CD4-positive, CD25-positive, alpha-beta regulatory T cell (primary cell): ENCODE measurements at regions not wholly inside any gene's neighbourhood (a gene's known extent, or its start where the extent isn't known, plus 50 kb on each side); places are given as distances from the start of the nearest gene placed in this dataset.
A peak's percentile ranks its signal among the peaks of the same experiment; 100 is the strongest.
"Not testable (repeated sequence)": the region's sequence is repeated elsewhere in the genome, so short reads cannot be mapped to it uniquely, and the experiment has no call there.

Experiments
- ATAC-seq, 2 donors: fragments of 150-1000 bp; cut with Tn5 transposase; one replicate each; pipeline ENCODE4 v1.10.0; 2021; ENCODE audit warnings: low read depth in 2 of 2, moderate number of reproducible peaks in 2 of 2, moderate library complexity in 1 of 2
- DNase-seq, 3 donors: peaks; one replicate each; pipeline versions ENCODE4 v3.0.0 to v3.0.0-alpha.2; 2012 to 2022; ENCODE audit warnings: mixed read lengths in 1 of 3
- H3K27ac ChIP-seq: one replicate; pipeline ENCODE4 v1.7.0; 2013; ENCODE audit warnings: mild to moderate bottlenecking, low read length; ENCODE audit not compliant: insufficient read depth, poor library complexity, severe bottlenecking
- H3K27me3 ChIP-seq: one replicate; pipeline ENCODE4 v1.7.0; 2013; ENCODE audit warnings: low read length; ENCODE audit not compliant: control insufficient read depth, insufficient read depth
- H3K36me3 ChIP-seq: one replicate; pipeline ENCODE4 v1.7.0; 2013; ENCODE audit warnings: mild to moderate bottlenecking, low read length, moderate library complexity; ENCODE audit not compliant: control insufficient read depth, insufficient read depth
- H3K4me1 ChIP-seq: 2 replicates; pipeline ENCODE4 v1.7.0; 2013; ENCODE audit warnings: mild to moderate bottlenecking, low read length; ENCODE audit not compliant: insufficient read depth, control insufficient read depth, poor library complexity, severe bottlenecking
- H3K4me3 ChIP-seq: one replicate; pipeline ENCODE4 v1.7.0; 2013; ENCODE audit warnings: low read depth, mild to moderate bottlenecking, low read length, moderate library complexity
- H3K9me3 ChIP-seq, 2 experiments: 1 replicate in 1 of 2; 2 replicates in 1 of 2; pipeline ENCODE4 v1.7.0; 2013; ENCODE audit warnings: low read length in 2 of 2, mild to moderate bottlenecking in 1 of 2, moderate library complexity in 1 of 2; ENCODE audit not compliant: control insufficient read depth in 2 of 2
- H3K27ac Mint-ChIP-seq, 3 donors: one replicate each; pipeline ENCODE4 v1.8.0; 2020 to 2022; ENCODE audit warnings: mild to moderate bottlenecking in 3 of 3, mixed read lengths in 3 of 3, moderate library complexity in 2 of 3
- H3K27me3 Mint-ChIP-seq: one replicate; pipeline ENCODE4 v1.8.0; 2022; ENCODE audit warnings: mild to moderate bottlenecking, mixed read lengths
- H3K36me3 Mint-ChIP-seq: one replicate; pipeline ENCODE4 v1.8.0; 2020; ENCODE audit warnings: mixed read lengths
- H3K4me1 Mint-ChIP-seq, 4 donors: one replicate each; pipeline ENCODE4 v1.8.0; 2020 to 2022; ENCODE audit warnings: mixed read lengths in 4 of 4, mild to moderate bottlenecking in 1 of 4
- H3K4me3 Mint-ChIP-seq, 4 donors: one replicate each; pipeline ENCODE4 v1.8.0; 2020 to 2022; ENCODE audit warnings: mild to moderate bottlenecking in 4 of 4, mixed read lengths in 4 of 4, moderate library complexity in 3 of 4
- H3K9me3 Mint-ChIP-seq, 7 donors: one replicate each; pipeline ENCODE4 v1.8.0; 2020 to 2022; ENCODE audit warnings: mixed read lengths in 7 of 7, mild to moderate bottlenecking in 3 of 7, moderate library complexity in 2 of 7

DNA sequence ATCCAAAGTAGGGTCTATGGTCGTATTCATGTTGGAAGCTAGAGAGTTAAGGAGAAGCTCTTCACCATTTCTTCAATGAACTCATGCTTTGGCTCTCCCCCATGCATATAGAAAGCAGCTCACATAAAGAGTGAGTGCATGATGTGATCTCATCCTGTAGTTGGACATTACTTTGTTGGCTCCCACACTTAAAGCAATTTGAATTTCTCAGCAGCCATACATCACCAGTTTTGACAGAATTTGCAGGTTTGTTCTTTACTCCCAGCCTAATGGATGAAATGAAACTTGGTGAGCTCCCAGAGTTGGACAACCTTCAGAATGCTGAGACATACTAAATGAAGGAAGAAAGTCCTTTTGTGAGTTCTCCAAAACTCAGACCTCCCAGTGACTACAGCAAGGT, 613.5 kb downstream of the IQCM start:
- DNase-seq (no peak), ATAC-seq (no peak)
- Mint-ChIP-seq H3K4me3 (no peak overlapping the region), H3K27ac (no peak overlapping the region), H3K4me1 (no peaks in the 10 kb centered on the region), H3K36me3 (no peaks in the 10 kb centered on the region), H3K27me3 (no peaks in the 10 kb centered on the region), H3K9me3 (peaks cover 0 to 3% (median 0%) of the 10 kb centered on the region in 7 donors)
- no peaks in the 10 kb centered on the region for H3K27me3 ChIP-seq
- no peaks in the 10 kb centered on the region for H3K4me1 ChIP-seq
- H3K36me3 ChIP-seq = no peaks in the 10 kb centered on the region
- no peak overlapping the region for H3K27ac ChIP-seq
- H3K9me3 ChIP-seq = no peaks in the 10 kb centered on the region
- no peak overlapping the region for H3K4me3 ChIP-seq

DNA sequence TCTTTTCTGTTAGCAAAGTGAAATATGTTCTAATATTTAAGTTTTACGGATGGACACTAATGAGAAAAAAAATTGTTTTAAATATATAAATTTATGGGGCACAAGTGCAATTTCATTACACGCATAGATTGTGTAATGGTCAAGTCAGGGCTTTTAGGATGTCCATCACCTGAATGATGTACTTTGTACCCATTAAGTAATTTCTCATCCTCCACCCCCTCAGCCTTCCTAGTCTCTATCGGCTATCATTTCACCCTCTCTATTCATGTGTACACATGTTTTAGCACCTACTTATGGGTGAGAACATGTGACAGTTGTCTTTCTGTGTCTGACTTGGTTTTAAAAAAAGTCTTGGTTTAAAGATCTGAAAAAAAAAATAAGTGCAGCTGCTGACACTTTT, 616.0 kb downstream of the IQCM start:
- H3K27ac Mint-ChIP-seq = no peak overlapping the region
- no peak overlapping the region for H3K4me3 ChIP-seq
- H3K4me1 ChIP-seq = no peaks in the 10 kb centered on the region
- peaks cover 0 to 3% (median 0%) of the 10 kb centered on the region in 7 donors for H3K9me3 Mint-ChIP-seq
- no peak overlapping the region for H3K4me3 Mint-ChIP-seq
- no peaks in the 10 kb centered on the region for H3K27me3 ChIP-seq
- no peaks in the 10 kb centered on the region for H3K9me3 ChIP-seq
- no peaks in the 10 kb centered on the region for H3K36me3 ChIP-seq
- no peaks in the 10 kb centered on the region for H3K4me1 Mint-ChIP-seq
- no peak for ATAC-seq
- no peak overlapping the region for H3K27ac ChIP-seq
- no peaks in the 10 kb centered on the region for H3K36me3 Mint-ChIP-seq
- no peak for DNase-seq
- H3K27me3 Mint-ChIP-seq = no peaks in the 10 kb centered on the region

DNA sequence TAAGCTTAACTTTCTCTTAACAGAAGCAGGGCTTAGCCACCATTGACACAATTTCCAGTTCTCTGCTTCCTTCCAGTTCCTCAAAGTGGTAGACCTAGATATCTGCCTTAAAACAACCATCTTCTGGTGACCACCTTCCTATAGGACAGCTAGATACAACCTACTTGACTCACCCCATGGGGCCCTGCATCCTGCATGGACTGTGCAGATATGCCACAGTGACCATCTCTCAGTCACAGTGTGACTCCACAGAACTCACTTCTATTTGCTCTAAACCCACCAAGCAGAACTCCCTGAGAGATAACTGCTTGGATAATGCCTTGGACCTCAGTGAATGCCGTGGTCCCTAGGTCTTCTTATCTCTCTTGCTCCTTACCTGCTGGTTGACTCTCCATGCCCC, 621.6 kb downstream of the IQCM start:
- DNase-seq (no peak), ATAC-seq (no peak)
- H3K4me1 Mint-ChIP-seq = no peaks in the 10 kb centered on the region

DNA sequence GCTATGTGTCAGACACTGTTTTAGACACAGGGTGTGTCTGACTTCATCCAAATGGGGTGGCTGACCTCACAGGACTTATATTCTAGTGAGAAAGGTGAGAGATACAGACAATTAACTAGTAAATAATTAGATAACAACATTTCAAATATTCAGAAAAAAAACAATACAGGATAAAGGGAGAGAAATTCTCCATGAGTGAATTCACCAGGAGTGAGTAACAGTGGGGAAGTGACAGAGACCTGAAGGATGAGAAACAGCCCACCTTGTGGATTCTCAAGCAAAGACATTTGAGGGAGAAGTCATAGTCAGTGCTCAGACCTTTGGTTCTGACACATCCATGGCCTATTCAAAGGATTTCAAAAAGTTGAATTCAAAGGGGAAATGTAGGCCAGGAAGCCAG, 627.9 kb downstream of the IQCM start:
- Mint-ChIP-seq H3K27ac (no peak overlapping the region), H3K27me3 (no peaks in the 10 kb centered on the region), H3K9me3 (peaks cover 0 to 8% (median 0%) of the 10 kb centered on the region in 7 donors), H3K4me3 (no peak overlapping the region), H3K36me3 (no peaks in the 10 kb centered on the region), H3K4me1 (no peaks in the 10 kb centered on the region)
- Histone ChIP-seq H3K27ac (no peak overlapping the region), H3K27me3 (no peaks in the 10 kb centered on the region), H3K4me1 (no peaks in the 10 kb centered on the region), H3K4me3 (no peak overlapping the region), H3K9me3 (no peaks in the 10 kb centered on the region), H3K36me3 (no peaks in the 10 kb centered on the region)
- DNase-seq (no peak), ATAC-seq (no peak)

More for the DNA sequence above, 621.6 kb downstream of the IQCM start:
- H3K27me3 Mint-ChIP-seq = no peaks in the 10 kb centered on the region
- no peak overlapping the region for H3K27ac Mint-ChIP-seq
- H3K4me3 Mint-ChIP-seq = no peak overlapping the region
- no peaks in the 10 kb centered on the region for H3K27me3 ChIP-seq
- H3K9me3 Mint-ChIP-seq = peaks cover 0 to 3% (median 0%) of the 10 kb centered on the region in 7 donors
- no peak overlapping the region for H3K4me3 ChIP-seq
- no peaks in the 10 kb centered on the region for H3K36me3 Mint-ChIP-seq
- no peak overlapping the region for H3K27ac ChIP-seq
- H3K36me3 ChIP-seq = no peaks in the 10 kb centered on the region
- no peaks in the 10 kb centered on the region for H3K9me3 ChIP-seq
- H3K4me1 ChIP-seq = no peaks in the 10 kb centered on the region

DNA sequence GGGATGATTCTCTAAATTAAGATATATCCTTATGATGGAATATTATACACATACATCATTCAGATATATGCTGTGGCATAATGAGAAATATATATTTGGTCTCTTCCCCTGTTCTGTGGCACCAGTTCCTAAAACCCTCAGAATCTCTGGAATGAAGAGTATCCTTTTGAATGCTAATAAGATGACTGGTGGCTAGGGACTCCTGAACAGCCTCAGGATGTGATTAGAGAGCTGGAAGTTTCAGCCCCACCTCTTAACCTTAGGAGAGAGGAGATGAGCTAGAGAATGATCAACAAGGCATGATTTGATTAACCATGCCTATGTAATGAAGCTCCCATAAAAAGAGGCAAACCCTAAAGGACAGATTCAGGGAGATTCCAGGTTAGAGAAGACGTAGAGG, 632.0 kb downstream of the IQCM start:
- no peaks in the 10 kb centered on the region for H3K4me1 ChIP-seq
- ATAC-seq (no peak), DNase-seq (no peak)
- no peaks in the 10 kb centered on the region for H3K9me3 ChIP-seq
- Mint-ChIP-seq H3K4me3 (no peak overlapping the region), H3K27me3 (no peaks in the 10 kb centered on the region), H3K4me1 (no peaks in the 10 kb centered on the region), H3K36me3 (no peaks in the 10 kb centered on the region), H3K9me3 (peaks cover 0 to 12% (median 5%) of the 10 kb centered on the region in 7 donors), H3K27ac (no peak overlapping the region)
- no peak overlapping the region for H3K4me3 ChIP-seq
- H3K36me3 ChIP-seq = no peaks in the 10 kb centered on the region
- H3K27me3 ChIP-seq = no peaks in the 10 kb centered on the region
- H3K27ac ChIP-seq = no peak overlapping the region

DNA sequence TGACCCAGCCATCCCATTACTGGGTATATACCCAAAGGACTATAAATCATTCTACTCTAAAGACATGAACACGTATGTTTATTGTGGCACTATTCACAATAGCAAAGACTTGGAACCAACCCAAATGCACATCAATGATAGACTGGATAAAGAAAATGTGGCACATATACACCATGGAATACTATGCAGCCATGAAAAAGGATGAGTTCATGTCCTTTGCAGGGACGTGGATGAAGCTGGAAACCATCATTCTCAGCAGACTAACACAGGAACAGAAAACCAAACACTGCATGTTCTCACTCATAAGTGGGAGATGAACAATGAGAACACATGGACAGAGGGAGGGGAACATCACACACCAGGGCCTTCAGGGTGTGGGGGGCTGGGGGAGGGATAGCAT, 634.2 kb downstream of the IQCM start:
- peaks cover 0 to 14% (median 8%) of the 10 kb centered on the region in 7 donors for H3K9me3 Mint-ChIP-seq
- H3K9me3 ChIP-seq, H3K27ac Mint-ChIP-seq, H3K27me3 Mint-ChIP-seq, H3K4me1 Mint-ChIP-seq, H3K4me1 ChIP-seq, H3K4me3 ChIP-seq, H3K27ac ChIP-seq, H3K36me3 ChIP-seq, H3K36me3 Mint-ChIP-seq, ATAC-seq, DNase-seq, H3K4me3 Mint-ChIP-seq, H3K27me3 ChIP-seq: not testable (repeated sequence)

DNA sequence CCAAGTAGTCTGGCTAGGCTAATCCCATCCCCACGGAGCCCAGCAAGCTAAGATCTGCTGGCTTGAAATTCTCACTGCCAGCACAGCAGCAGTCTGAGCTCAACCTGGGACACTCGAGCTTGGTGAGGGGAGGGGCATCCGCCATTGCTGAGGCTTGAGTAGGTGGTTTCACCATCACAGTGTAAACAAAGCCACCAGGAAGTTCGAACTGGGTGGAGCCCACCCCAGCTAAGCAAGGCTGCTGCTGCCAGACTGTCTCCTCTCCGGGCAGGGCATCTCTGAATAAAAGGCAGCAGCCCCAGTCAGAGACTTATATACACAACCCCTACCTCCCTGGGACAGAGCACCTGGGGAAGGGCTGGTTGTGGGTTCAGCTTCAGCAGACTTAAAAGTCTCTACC, 639.6 kb downstream of the IQCM start:
- H3K4me3 ChIP-seq = no peak overlapping the region
- no peak overlapping the region for H3K27ac ChIP-seq
- H3K27ac Mint-ChIP-seq = peak overlapping the region in 1 of 3 donors; percentile 8
- H3K9me3 ChIP-seq = peaks cover 0 to 3% of the 10 kb centered on the region in 2 experiments
- H3K9me3 Mint-ChIP-seq = peaks cover 0 to 15% (median 5%) of the 10 kb centered on the region in 7 donors
- H3K36me3 Mint-ChIP-seq = no peaks in the 10 kb centered on the region
- DNase-seq (peak in 1 of 3 donors; percentile 1), ATAC-seq (no peak)
- no peaks in the 10 kb centered on the region for H3K36me3 ChIP-seq
- no peaks in the 10 kb centered on the region for H3K4me1 Mint-ChIP-seq
- H3K27me3 ChIP-seq = no peaks in the 10 kb centered on the region
- H3K4me3 Mint-ChIP-seq = no peak overlapping the region
- H3K27me3 Mint-ChIP-seq = no peaks in the 10 kb centered on the region
- H3K4me1 ChIP-seq = no peaks in the 10 kb centered on the region

DNA sequence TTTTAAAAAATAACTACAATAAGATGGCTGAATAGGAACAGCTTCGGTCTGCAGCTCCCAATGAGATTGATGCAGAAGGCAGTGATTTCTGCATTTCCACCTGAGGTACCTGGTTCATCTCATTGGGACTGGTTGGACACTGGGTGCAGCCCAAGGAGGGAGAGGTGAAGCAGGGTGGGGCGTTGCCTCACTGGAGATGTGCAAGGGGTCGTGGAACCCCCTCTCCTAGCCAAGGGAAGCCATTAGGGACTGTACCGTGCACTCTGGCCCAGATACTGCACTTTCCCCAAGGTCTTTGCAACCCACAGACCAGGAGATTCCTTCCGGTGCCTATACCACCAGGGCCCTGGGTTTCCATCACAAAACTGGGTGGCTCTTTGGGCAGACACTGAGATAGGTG, 640.1 kb downstream of the IQCM start:
- Mint-ChIP-seq H3K36me3 (no peaks in the 10 kb centered on the region), H3K4me3 (no peak overlapping the region), H3K27ac (no peak overlapping the region), H3K4me1 (no peaks in the 10 kb centered on the region), H3K27me3 (no peaks in the 10 kb centered on the region), H3K9me3 (peaks cover 0 to 10% (median 5%) of the 10 kb centered on the region in 7 donors)
- Histone ChIP-seq H3K4me1 (no peaks in the 10 kb centered on the region), H3K27ac (no peak overlapping the region), H3K36me3 (no peaks in the 10 kb centered on the region), H3K9me3 (peaks cover 0 to 3% of the 10 kb centered on the region in 2 experiments), H3K4me3 (no peak overlapping the region), H3K27me3 (no peaks in the 10 kb centered on the region)
- DNase-seq (no peak), ATAC-seq (no peak)
